H1 (cell line): ENCODE measurements at regions not wholly inside any gene's neighbourhood (a gene's known extent, or its start where the extent isn't known, plus 50 kb on each side); places are given as distances from the start of the nearest gene placed in this dataset.

Experiments
- CTCF ChIA-PET: fragments of 300-600 bp; sonication (Branson Sonifier 250); formaldehyde crosslinking; loops from one replicate; lab custom pipeline; 2021; ENCODE audit not compliant: partially characterized antibody; lab: Charles Lee
- POLR2A ChIA-PET: fragments of 300-600 bp; sonication (Branson Sonifier 250); formaldehyde crosslinking; loops from one replicate; lab custom pipeline; 2021; ENCODE audit warnings: inconsistent platforms; ENCODE audit not compliant: partially characterized antibody; lab: Charles Lee
- DNase-seq, 2 experiments: peaks; one replicate each; pipeline versions ENCODE4 v3.0.0 to v3.0.0-alpha.2; 2010 to 2022; ENCODE audit warnings: low spot score in 2 of 2, low read depth in 1 of 2, mixed read lengths in 1 of 2
- FAIRE-seq: peaks from 2 replicates; lab custom pipeline; 2011; peaks lifted over from hg19 to GRCh38; lab: Jason Lieb, UNC
- H2AFZ ChIP-seq: 2 replicates; pipeline ENCODE4 v1.8.1; 2012; ENCODE audit warnings: low read length, inconsistent platforms
- H2AK5ac ChIP-seq: 2 replicates; pipeline ENCODE4 v1.6.1; 2013; ENCODE audit warnings: low read depth, low read length
- H2BK120ac ChIP-seq: replicated peaks from 2 replicates; pipeline ENCODE3; 2013; ENCODE audit warnings: low read depth, low read length, inconsistent platforms
- H2BK12ac ChIP-seq: 2 replicates; pipeline ENCODE4 v1.6.1; 2013; ENCODE audit warnings: low read depth, low read length
- H2BK15ac ChIP-seq: 2 replicates; pipeline ENCODE4 v1.6.1; 2013; ENCODE audit warnings: low read length
- H2BK20ac ChIP-seq: 2 replicates; pipeline ENCODE4 v1.6.1; 2013; ENCODE audit warnings: low read length
- H2BK5ac ChIP-seq: 2 replicates; pipeline ENCODE4 v1.6.1; 2013; ENCODE audit warnings: low read depth, low read length
- H3K14ac ChIP-seq: 2 replicates; pipeline ENCODE4 v1.6.1; 2013; ENCODE audit warnings: inconsistent platforms; ENCODE audit not compliant: insufficient read length
- H3K18ac ChIP-seq: 2 replicates; pipeline ENCODE4 v1.6.1; 2013; ENCODE audit warnings: low read length; ENCODE audit errors: extremely low read depth
- H3K23ac ChIP-seq: 2 replicates; pipeline ENCODE4 v1.6.1; 2013; ENCODE audit warnings: inconsistent platforms; ENCODE audit not compliant: insufficient read length
- H3K23me2 ChIP-seq: 2 replicates; pipeline ENCODE4 v1.6.1; 2013; ENCODE audit warnings: low read depth, low read length
- H3K27ac ChIP-seq: 2 replicates; pipeline ENCODE4 v1.6.1; 2011; ENCODE audit warnings: low read depth, low read length, inconsistent platforms
- H3K27me3 ChIP-seq, 4 experiments: replicated peaks in 1 of 4; 1 replicate in 1 of 4; 2 replicates in 3 of 4; pipeline versions ENCODE4 v1.6.1 to v1.8.1; 2011 to 2013; ENCODE audit warnings: low read length in 3 of 4, mild to moderate bottlenecking in 3 of 4, inconsistent platforms in 2 of 4, mixed read lengths in 2 of 4, moderate library complexity in 1 of 4; ENCODE audit not compliant: control insufficient read depth in 3 of 4, insufficient read depth in 3 of 4; ENCODE audit errors: extremely low read depth in 1 of 4
- H3K36me3 ChIP-seq, 4 experiments: 2 replicates each; pipeline versions ENCODE4 v1.6.1 to v1.8.1; 2011 to 2013; ENCODE audit warnings: mild to moderate bottlenecking in 4 of 4, low read length in 3 of 4, moderate library complexity in 2 of 4, control low read depth in 1 of 4, inconsistent platforms in 1 of 4; ENCODE audit not compliant: insufficient read depth in 4 of 4, control insufficient read depth in 2 of 4
- H3K4ac ChIP-seq: replicated peaks from 2 replicates; pipeline ENCODE3; 2013; ENCODE audit warnings: low read length, low read depth, mixed read lengths, inconsistent platforms; ENCODE audit not compliant: insufficient read length
- H3K4me1 ChIP-seq, 4 experiments: replicated peaks in 1 of 4; 1 replicate in 1 of 4; 2 replicates in 3 of 4; pipeline versions ENCODE4 v1.6.1 to v1.8.1; 2011 to 2013; ENCODE audit warnings: low read length in 3 of 4, inconsistent platforms in 2 of 4, mixed read lengths in 1 of 4; ENCODE audit not compliant: insufficient read depth in 4 of 4, control insufficient read depth in 3 of 4
- H3K4me2 ChIP-seq, 2 experiments: 2 replicates each; pipeline versions ENCODE4 v1.6.1 to v1.8.1; 2011 to 2013; ENCODE audit warnings: low read depth in 2 of 2, low read length in 2 of 2, control low read depth in 1 of 2, inconsistent platforms in 1 of 2, mild to moderate bottlenecking in 1 of 2; ENCODE audit not compliant: insufficient read depth in 1 of 2
- H3K4me3 ChIP-seq, 4 experiments: fragments of 200-600, 300-600 bp in 1 of 4; sonication (generic), shearing (Covaris generic), sonication (Bioruptor Twin) in 1 of 4; 2 replicates each; pipeline versions ENCODE4 v1.5.1 to v1.8.1; 2011 to 2016; ENCODE audit warnings: low read length in 4 of 4, low read depth in 3 of 4, control low read depth in 2 of 4, inconsistent platforms in 2 of 4, mild to moderate bottlenecking in 2 of 4, mixed read lengths in 1 of 4, moderate library complexity in 1 of 4; ENCODE audit not compliant: insufficient read depth in 2 of 4; ENCODE audit errors: extremely low read depth in 1 of 4
- H3K56ac ChIP-seq: replicated peaks from 2 replicates; pipeline ENCODE3; 2013; ENCODE audit warnings: low read depth, mild to moderate bottlenecking, mixed read lengths, low read length, inconsistent platforms; ENCODE audit not compliant: insufficient read length
- H3K79me1 ChIP-seq: 2 replicates; pipeline ENCODE4 v1.6.1; 2013; ENCODE audit warnings: low read depth, low read length, control low read depth
- H3K79me2 ChIP-seq, 2 experiments: 2 replicates each; pipeline versions ENCODE4 v1.6.1 to v1.8.1; 2012 to 2013; ENCODE audit warnings: low read length in 2 of 2, mild to moderate bottlenecking in 2 of 2, inconsistent platforms in 1 of 2; ENCODE audit not compliant: insufficient read depth in 2 of 2, control insufficient read depth in 1 of 2
- H3K9ac ChIP-seq, 4 experiments: replicated peaks in 1 of 4; 1 replicate in 1 of 4; 2 replicates in 3 of 4; pipeline versions ENCODE4 v1.6.1 to v1.8.1; 2011 to 2013; ENCODE audit warnings: low read depth in 3 of 4, low read length in 3 of 4, control low read depth in 2 of 4, mild to moderate bottlenecking in 2 of 4, moderate library complexity in 2 of 4, inconsistent platforms in 1 of 4; ENCODE audit errors: extremely low read depth in 1 of 4
- H3K9me3 ChIP-seq, 2 experiments: 2 replicates each; pipeline versions ENCODE4 v1.6.1 to v1.8.1; 2012 to 2013; ENCODE audit warnings: mild to moderate bottlenecking in 2 of 2, moderate library complexity in 2 of 2, control low read depth in 1 of 2, inconsistent platforms in 1 of 2, low read depth in 1 of 2, low read length in 1 of 2, mixed read lengths in 1 of 2; ENCODE audit not compliant: insufficient read depth in 2 of 2
- H4K20me1 ChIP-seq, 2 experiments: replicated peaks in 1 of 2; 2 replicates each; pipeline versions ENCODE3 to v1.8.1; 2011 to 2013; ENCODE audit warnings: inconsistent platforms in 2 of 2, low read length in 2 of 2, mild to moderate bottlenecking in 1 of 2; ENCODE audit not compliant: insufficient read depth in 2 of 2, control insufficient read depth in 1 of 2
- H4K5ac ChIP-seq: 2 replicates; pipeline ENCODE4 v1.6.1; 2013; ENCODE audit warnings: low read length, low read depth, mixed read lengths, inconsistent platforms; ENCODE audit not compliant: insufficient read length
- H4K8ac ChIP-seq: 2 replicates; pipeline ENCODE4 v1.8.0; 2013; ENCODE audit warnings: mild to moderate bottlenecking, moderate library complexity, low read length, inconsistent platforms; ENCODE audit not compliant: insufficient read depth; ENCODE audit errors: extremely low read depth
- H4K91ac ChIP-seq: replicated peaks from 2 replicates; pipeline ENCODE3; 2013; ENCODE audit warnings: low read length, mixed read lengths, inconsistent platforms; ENCODE audit not compliant: insufficient read length
- FOSL1 ChIP-seq: IDR thresholded peaks from 2 replicates; pipeline ENCODE4 v1.6.1; 2011; ENCODE audit warnings: mild to moderate bottlenecking, low read depth, low read length, moderate library complexity; ENCODE audit not compliant: insufficient read depth
- KDM1A ChIP-seq: fragments of 200-600, 300-600 bp; sonication (generic); IDR thresholded peaks from 2 replicates; pipeline ENCODE4 v1.7.1; 2016; ENCODE audit warnings: mild to moderate bottlenecking, low read length, borderline replicate concordance
- WGBS, 2 experiments: shearing (Covaris generic) in 1 of 2; methylation state at CpG; one replicate each; pipeline versions ENCODE4 v1.1.6 to v1.1.7; 2013 to 2015; ENCODE audit warnings: low lambda C conversion rate in 2 of 2, mixed read lengths in 2 of 2, inconsistent platforms in 1 of 2, low coverage in 1 of 2, missing lambda C conversion rate in 1 of 2; ENCODE audit not compliant: insufficient replicate concordance in 2 of 2, insufficient coverage in 1 of 2, insufficient read length in 1 of 2; ENCODE audit errors: extremely low coverage in 1 of 2, missing lambda C conversion rate in 1 of 2; 5-methylcytosine and 5-hydroxymethylcytosine counted together

DNA sequence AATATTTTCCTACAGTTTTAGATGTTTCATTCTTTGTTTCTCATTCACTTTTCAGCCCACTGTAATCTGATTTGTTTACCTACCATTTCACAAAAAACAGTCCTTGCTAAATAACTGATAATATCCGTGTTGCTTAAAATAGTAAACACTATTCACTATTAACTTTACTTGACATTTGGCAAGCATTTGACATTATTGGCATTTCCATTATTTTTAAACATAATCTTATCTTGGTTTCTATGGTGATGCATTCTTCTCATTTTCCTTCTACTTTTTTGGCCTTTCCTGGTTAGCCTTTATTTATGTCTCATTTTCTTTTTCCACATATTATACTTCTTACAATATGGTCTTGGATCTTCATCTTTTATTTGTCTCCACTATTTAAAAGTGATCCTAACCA lies 715.3 kb downstream of the DNAJB9 start:
- no peaks in the 10 kb centered on the region for H3K79me2 ChIP-seq
- no peak overlapping the region for H3K23ac ChIP-seq
- no peaks in the 10 kb centered on the region for H3K36me3 ChIP-seq
- ChIA-PET POLR2A (no interaction called here), CTCF (no interaction called here)
- H3K79me1 ChIP-seq: no peaks in the 10 kb centered on the region
- 92% methylated on average over 1 of the region's 1 CpG; no CpG with 5 or more reads in 1 of the 2 experiments for WGBS, 2 experiments
- H2AFZ ChIP-seq: no peak overlapping the region
- no peak overlapping the region for H3K27ac ChIP-seq
- H3K4me2 ChIP-seq: no peak overlapping the region
- no peak overlapping the region for H3K4ac ChIP-seq
- no peak overlapping the region for H3K14ac ChIP-seq
- no peaks in the 10 kb centered on the region for H3K9me3 ChIP-seq
- no peaks in the 10 kb centered on the region for H3K4me1 ChIP-seq
- H4K5ac ChIP-seq: no peak overlapping the region
- no peak overlapping the region for H2BK15ac ChIP-seq
- no peak overlapping the region for H2BK20ac ChIP-seq
- no peak overlapping the region for H2BK12ac ChIP-seq
- no peak overlapping the region for H2AK5ac ChIP-seq
- DNase-seq (no peak), FAIRE-seq (no peak)
- no peak overlapping the region for H3K9ac ChIP-seq
- H3K18ac ChIP-seq: no peak overlapping the region
- no peak overlapping the region for H2BK120ac ChIP-seq
- no peaks in the 10 kb centered on the region for H3K23me2 ChIP-seq
- H4K91ac ChIP-seq: no peak overlapping the region
- no peak overlapping the region for H3K56ac ChIP-seq
- H3K4me3 ChIP-seq: no peak overlapping the region
- peaks cover 0 to 1% (median 0%) of the 10 kb centered on the region in 4 experiments; a peak in 1 of 7 replicates for H3K27me3 ChIP-seq
- no peaks in the 10 kb centered on the region for H4K20me1 ChIP-seq
- no peak overlapping the region for H2BK5ac ChIP-seq
- no peak overlapping the region for H4K8ac ChIP-seq
- TF ChIP-seq KDM1A (no peak), FOSL1 (no peak)
